Memory B cell (primary cell): ENCODE measurements at regions not wholly inside any gene's neighbourhood (a gene's known extent, or its start where the extent isn't known, plus 50 kb on each side); places are given as distances from the start of the nearest gene placed in this dataset.

Source experiments
- ATAC-seq: fragments of 150-1000 bp; cut with Tn5 transposase; 2 replicates; pipeline ENCODE4 v1.10.0; 2021; ENCODE audit warnings: low read depth, mild to moderate bottlenecking, moderate library complexity
- DNase-seq, 2 donors: peaks; one replicate each; pipeline ENCODE4 v3.0.0; 2022; ENCODE audit warnings: low spot score in 2 of 2
- H3K27ac Mint-ChIP-seq: one replicate; pipeline ENCODE4 v1.8.0; 2022; ENCODE audit warnings: mild to moderate bottlenecking, moderate library complexity, mixed read lengths
- H3K27me3 Mint-ChIP-seq: one replicate; pipeline ENCODE4 v1.8.0; 2022; ENCODE audit warnings: mixed read lengths
- H3K36me3 Mint-ChIP-seq: one replicate; pipeline ENCODE4 v1.8.0; 2022; ENCODE audit warnings: mild to moderate bottlenecking, mixed read lengths
- H3K4me1 Mint-ChIP-seq: one replicate; pipeline ENCODE4 v1.8.0; 2022; ENCODE audit warnings: mixed read lengths
- H3K4me3 Mint-ChIP-seq: one replicate; pipeline ENCODE4 v1.8.0; 2022; ENCODE audit warnings: mild to moderate bottlenecking, moderate library complexity, mixed read lengths
- H3K9me3 Mint-ChIP-seq: one replicate; pipeline ENCODE4 v1.8.0; 2022; ENCODE audit warnings: mixed read lengths

GRCh38 chr4:65819192-65819591 is 148.9 kb upstream of the EPHA5 start:
- no peak for ATAC-seq
- no peaks in the 10 kb centered on the region for H3K36me3 Mint-ChIP-seq
- no peak overlapping the region for H3K4me3 Mint-ChIP-seq
- no peak for DNase-seq
- H3K4me1 Mint-ChIP-seq, result no peaks in the 10 kb centered on the region
- no peak overlapping the region for H3K27ac Mint-ChIP-seq
- no peaks in the 10 kb centered on the region for H3K27me3 Mint-ChIP-seq
- H3K9me3 Mint-ChIP-seq, result peaks cover 6% of the 10 kb centered on the region

GRCh38 chr4:65805936-65806335 is 135.6 kb upstream of the EPHA5 start:
- no peak overlapping the region for H3K27ac Mint-ChIP-seq
- peaks cover 8% of the 10 kb centered on the region for H3K9me3 Mint-ChIP-seq
- no peaks in the 10 kb centered on the region for H3K36me3 Mint-ChIP-seq
- H3K4me3 Mint-ChIP-seq, result no peak overlapping the region
- DNase-seq (no peak), ATAC-seq (no peak)
- H3K27me3 Mint-ChIP-seq, result no peaks in the 10 kb centered on the region
- no peaks in the 10 kb centered on the region for H3K4me1 Mint-ChIP-seq

- Mint-ChIP-seq H3K36me3 (no peaks in the 10 kb centered on the region), H3K4me3 (no peak overlapping the region), H3K4me1 (no peaks in the 10 kb centered on the region), H3K9me3 (peaks cover 8% of the 10 kb centered on the region), H3K27me3 (no peaks in the 10 kb centered on the region), H3K27ac (no peak overlapping the region)
- DNase-seq (no peak), ATAC-seq (no peak)
These were observed 129.2 kb upstream of the EPHA5 start for GRCh38 chr4:65799513-65799912.

GRCh38 chr4:65798498-65799127 is 128.3 kb upstream of the EPHA5 start:
- no peak overlapping the region for H3K4me3 Mint-ChIP-seq
- H3K27me3 Mint-ChIP-seq, result no peaks in the 10 kb centered on the region
- H3K36me3 Mint-ChIP-seq, result no peaks in the 10 kb centered on the region
- no peak overlapping the region for H3K27ac Mint-ChIP-seq
- ATAC-seq, result no peak
- peaks cover 7% of the 10 kb centered on the region for H3K9me3 Mint-ChIP-seq
- DNase-seq, result no peak
- H3K4me1 Mint-ChIP-seq, result no peaks in the 10 kb centered on the region

- DNase-seq (no peak), ATAC-seq (no peak)
- Mint-ChIP-seq H3K27me3 (no peaks in the 10 kb centered on the region), H3K36me3 (no peaks in the 10 kb centered on the region), H3K9me3 (peaks cover 3% of the 10 kb centered on the region), H3K27ac (no peak overlapping the region), H3K4me1 (no peaks in the 10 kb centered on the region), H3K4me3 (no peak overlapping the region)
These were observed 121.6 kb upstream of the EPHA5 start for GRCh38 chr4:65791812-65792308.

- no peaks in the 10 kb centered on the region for H3K36me3 Mint-ChIP-seq
- ATAC-seq (no peak), DNase-seq (no peak)
- H3K27ac Mint-ChIP-seq, result no peak overlapping the region
- peaks cover 3% of the 10 kb centered on the region for H3K9me3 Mint-ChIP-seq
- H3K27me3 Mint-ChIP-seq, result no peaks in the 10 kb centered on the region
- H3K4me3 Mint-ChIP-seq, result no peak overlapping the region
- H3K4me1 Mint-ChIP-seq, result no peaks in the 10 kb centered on the region
These were observed 121.0 kb upstream of the EPHA5 start for GRCh38 chr4:65791111-65791811.

GRCh38 chr4:65789805-65790204 is 119.5 kb upstream of the EPHA5 start:
- Mint-ChIP-seq H3K27ac (no peak overlapping the region), H3K4me3 (no peak overlapping the region), H3K9me3 (peaks cover 3% of the 10 kb centered on the region), H3K27me3 (no peaks in the 10 kb centered on the region), H3K36me3 (no peaks in the 10 kb centered on the region), H3K4me1 (no peaks in the 10 kb centered on the region)
- DNase-seq, result no peak
- ATAC-seq, result no peak

GRCh38 chr4:65789341-65789740 is 119.1 kb upstream of the EPHA5 start:
- peaks cover 3% of the 10 kb centered on the region for H3K9me3 Mint-ChIP-seq
- no peak overlapping the region for H3K4me3 Mint-ChIP-seq
- H3K4me1 Mint-ChIP-seq, result no peaks in the 10 kb centered on the region
- ATAC-seq (no peak), DNase-seq (no peak)
- no peak overlapping the region for H3K27ac Mint-ChIP-seq
- no peaks in the 10 kb centered on the region for H3K36me3 Mint-ChIP-seq
- H3K27me3 Mint-ChIP-seq, result no peaks in the 10 kb centered on the region

- DNase-seq (no peak), ATAC-seq (no peak)
- Mint-ChIP-seq H3K4me3 (no peak overlapping the region), H3K4me1 (no peaks in the 10 kb centered on the region), H3K9me3 (peaks cover 9% of the 10 kb centered on the region), H3K27ac (no peak overlapping the region), H3K36me3 (peaks cover 3% of the 10 kb centered on the region), H3K27me3 (no peaks in the 10 kb centered on the region)
These were observed 107.0 kb upstream of the EPHA5 start for GRCh38 chr4:65777270-65777669.

GRCh38 chr4:65773636-65774035 is 103.3 kb upstream of the EPHA5 start:
- H3K27me3 Mint-ChIP-seq, result no peaks in the 10 kb centered on the region
- DNase-seq (no peak), ATAC-seq (no peak)
- peaks cover 3% of the 10 kb centered on the region for H3K36me3 Mint-ChIP-seq
- H3K9me3 Mint-ChIP-seq, result peaks cover 10% of the 10 kb centered on the region
- no peak overlapping the region for H3K27ac Mint-ChIP-seq
- no peak overlapping the region for H3K4me3 Mint-ChIP-seq
- no peaks in the 10 kb centered on the region for H3K4me1 Mint-ChIP-seq

GRCh38 chr4:65747386-65747785 is 77.1 kb upstream of the EPHA5 start:
- DNase-seq (no peak), ATAC-seq (no peak)
- Mint-ChIP-seq H3K27me3 (no peaks in the 10 kb centered on the region), H3K4me1 (no peaks in the 10 kb centered on the region), H3K27ac (no peak overlapping the region), H3K9me3 (no peaks in the 10 kb centered on the region), H3K36me3 (no peaks in the 10 kb centered on the region), H3K4me3 (no peak overlapping the region)

GRCh38 chr4:65738134-65738533 is 67.8 kb upstream of the EPHA5 start:
- Mint-ChIP-seq H3K27me3 (no peaks in the 10 kb centered on the region), H3K36me3 (no peaks in the 10 kb centered on the region), H3K4me1 (no peaks in the 10 kb centered on the region), H3K4me3 (no peak overlapping the region), H3K9me3 (no peaks in the 10 kb centered on the region), H3K27ac (no peak overlapping the region)
- no peak for DNase-seq
- no peak for ATAC-seq

- no peak for ATAC-seq
- no peaks in the 10 kb centered on the region for H3K36me3 Mint-ChIP-seq
- H3K4me3 Mint-ChIP-seq, result no peak overlapping the region
These were observed 67.4 kb upstream of the EPHA5 start for GRCh38 chr4:65737672-65738071.

GRCh38 chr4:65724973-65725372 is 54.7 kb upstream of the EPHA5 start:
- no peak overlapping the region for H3K27ac Mint-ChIP-seq
- peaks cover 12% of the 10 kb centered on the region for H3K9me3 Mint-ChIP-seq
- DNase-seq (no peak), ATAC-seq (no peak)
- no peaks in the 10 kb centered on the region for H3K27me3 Mint-ChIP-seq
- H3K36me3 Mint-ChIP-seq, result no peaks in the 10 kb centered on the region
- H3K4me3 Mint-ChIP-seq, result no peak overlapping the region
- no peaks in the 10 kb centered on the region for H3K4me1 Mint-ChIP-seq

More at GRCh38 chr4:65737672-65738071, 67.4 kb upstream of the EPHA5 start:
- Mint-ChIP-seq H3K9me3 (no peaks in the 10 kb centered on the region), H3K4me1 (no peaks in the 10 kb centered on the region), H3K27me3 (no peaks in the 10 kb centered on the region), H3K27ac (no peak overlapping the region)
- DNase-seq, result no peak
